Suprapubic skin (tissue), 4 donors: ENCODE measurements at regions not wholly inside any gene's neighbourhood (a gene's known extent, or its start where the extent isn't known, plus 50 kb on each side); places are given as distances from the start of the nearest gene placed in this dataset.

ENCODE experiments used
- EP300 ChIP-seq: sonication (generic); formaldehyde crosslinking; IDR thresholded peaks from one replicate; pipeline ENCODE4 v1.6.1; 2017; ENCODE audit warnings: antibody characterized with exemption
- POLR2A ChIP-seq, 2 donors: fragments of 450-650 bp; IDR thresholded peaks; one replicate each; pipeline ENCODE4 v1.6.1; 2017; ENCODE audit warnings: antibody characterized with exemption in 2 of 2, mild to moderate bottlenecking in 2 of 2, moderate library complexity in 2 of 2
- POLR2AphosphoS5 ChIP-seq, 3 donors: sonication (generic); formaldehyde crosslinking; IDR thresholded peaks; one replicate each; pipeline ENCODE4 v1.6.1; 2017; ENCODE audit warnings: antibody characterized with exemption in 3 of 3
- TF ChIP-seq, protein P1 (sequence below), 2 donors: fragments of 200-600 bp in 1 of 2; fragments of 450-650 bp in 1 of 2; sonication (generic) in 1 of 2; IDR thresholded peaks; one replicate each; pipeline ENCODE4 v1.5.1; 2016 to 2019; ENCODE audit warnings: antibody characterized with exemption in 2 of 2, mild to moderate bottlenecking in 1 of 2, moderate library complexity in 1 of 2

DNA sequence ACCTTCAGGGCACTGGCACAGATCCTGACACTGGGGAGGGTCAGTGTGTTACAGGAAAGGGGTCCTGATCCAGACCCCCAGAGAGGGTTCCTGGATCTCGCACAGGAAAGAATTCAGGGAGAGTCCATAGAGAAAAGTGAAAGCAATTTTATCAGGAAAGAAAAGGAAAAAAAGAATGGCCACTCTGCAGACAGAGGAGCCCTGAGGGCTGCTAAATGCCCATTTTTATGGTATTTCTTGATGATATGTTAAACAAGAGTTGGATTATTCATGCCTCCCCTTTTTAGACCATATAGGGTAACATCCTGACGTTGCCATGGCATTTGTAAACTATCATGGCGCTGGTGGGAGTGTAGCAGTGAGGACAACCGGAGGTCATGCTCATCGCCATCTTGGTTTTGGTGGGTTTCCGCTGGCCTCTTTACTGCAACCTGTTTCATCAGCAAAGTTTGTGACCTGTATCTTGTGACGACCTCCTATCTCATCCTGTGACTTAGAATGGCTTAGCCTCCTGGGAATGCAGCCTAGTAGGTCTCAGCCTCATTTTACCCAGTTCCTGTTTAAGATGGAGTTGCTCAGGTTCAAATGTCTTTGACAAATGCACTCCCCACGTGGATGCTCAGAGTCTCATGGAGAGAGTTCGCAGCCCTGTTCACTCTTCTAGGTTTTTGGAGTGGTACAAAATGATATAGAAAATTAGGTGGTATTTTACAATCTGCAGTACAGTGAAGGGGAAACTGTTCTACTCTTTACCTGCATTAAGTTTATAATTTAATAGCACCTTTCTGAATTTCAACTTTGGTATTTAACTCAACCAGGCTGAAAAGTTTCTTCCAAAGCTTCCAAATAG, 1363.7 kb upstream of the TMEM132C start:
- TF ChIP-seq, protein P1, sequence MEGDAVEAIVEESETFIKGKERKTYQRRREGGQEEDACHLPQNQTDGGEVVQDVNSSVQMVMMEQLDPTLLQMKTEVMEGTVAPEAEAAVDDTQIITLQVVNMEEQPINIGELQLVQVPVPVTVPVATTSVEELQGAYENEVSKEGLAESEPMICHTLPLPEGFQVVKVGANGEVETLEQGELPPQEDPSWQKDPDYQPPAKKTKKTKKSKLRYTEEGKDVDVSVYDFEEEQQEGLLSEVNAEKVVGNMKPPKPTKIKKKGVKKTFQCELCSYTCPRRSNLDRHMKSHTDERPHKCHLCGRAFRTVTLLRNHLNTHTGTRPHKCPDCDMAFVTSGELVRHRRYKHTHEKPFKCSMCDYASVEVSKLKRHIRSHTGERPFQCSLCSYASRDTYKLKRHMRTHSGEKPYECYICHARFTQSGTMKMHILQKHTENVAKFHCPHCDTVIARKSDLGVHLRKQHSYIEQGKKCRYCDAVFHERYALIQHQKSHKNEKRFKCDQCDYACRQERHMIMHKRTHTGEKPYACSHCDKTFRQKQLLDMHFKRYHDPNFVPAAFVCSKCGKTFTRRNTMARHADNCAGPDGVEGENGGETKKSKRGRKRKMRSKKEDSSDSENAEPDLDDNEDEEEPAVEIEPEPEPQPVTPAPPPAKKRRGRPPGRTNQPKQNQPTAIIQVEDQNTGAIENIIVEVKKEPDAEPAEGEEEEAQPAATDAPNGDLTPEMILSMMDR (IDR thresholded peaks at IDR 0.05): no peak
- TF ChIP-seq POLR2A (IDR thresholded peaks at IDR 0.05) (no peak), EP300 (no peak), POLR2AphosphoS5 (IDR thresholded peaks at IDR 0.05) (no peak)
